ENCODE measurements at regions not wholly inside any gene's neighbourhood (a gene's known extent, or its start where the extent isn't known, plus 50 kb on each side); places are given as distances from the start of the nearest gene placed in this dataset.

GRCh38 chr20:7333841-7334240 lies 566.4 kb downstream of the BMP2 start:
- no peak for ATAC-seq
- no peak for TF ChIP-seq POU6F1 (CRISPR knock-in tag; IDR thresholded peaks at IDR 0.05; ENCODE audit: borderline replicate concordance, low read depth)
- no peak for TF ChIP-seq CSDC2 (CRISPR knock-in tag; IDR thresholded peaks at IDR 0.05)
- no peak for TF ChIP-seq ZNF565 (CRISPR knock-in tag; conservative IDR thresholded peaks at IDR 0.05; ENCODE audit: low read depth)
- no peak for TF ChIP-seq ZNF70 (CRISPR knock-in tag; IDR thresholded peaks at IDR 0.05)
- no peak for TF ChIP-seq ESRRG (CRISPR knock-in tag; IDR thresholded peaks at IDR 0.05)
- no peak for TF ChIP-seq TOX (CRISPR knock-in tag; IDR thresholded peaks at IDR 0.05; ENCODE audit: borderline replicate concordance)
- no peak for TF ChIP-seq BACH2 (CRISPR knock-in tag; IDR thresholded peaks at IDR 0.05; ENCODE audit: borderline replicate concordance)
- no peak for TF ChIP-seq TCF4 (CRISPR knock-in tag; IDR thresholded peaks at IDR 0.05; ENCODE audit: borderline replicate concordance)
- no peak for TF ChIP-seq RARB (CRISPR knock-in tag; IDR thresholded peaks at IDR 0.05)
- TF ChIP-seq GLIS3 (CRISPR knock-in tag; IDR thresholded peaks at IDR 0.05), result no peak
- no peak for TF ChIP-seq PATZ1 (CRISPR knock-in tag; IDR thresholded peaks at IDR 0.05; ENCODE audit: borderline replicate concordance)
- TF ChIP-seq ARNTL (CRISPR knock-in tag; IDR thresholded peaks at IDR 0.05; ENCODE audit: borderline replicate concordance, low read depth), result no peak
- no peak for TF ChIP-seq TSHZ2 (CRISPR knock-in tag; IDR thresholded peaks at IDR 0.05)
- no peak for TF ChIP-seq PPARA (CRISPR knock-in tag; IDR thresholded peaks at IDR 0.05; ENCODE audit: borderline replicate concordance)
- TF ChIP-seq CSRNP3 (CRISPR knock-in tag; IDR thresholded peaks at IDR 0.05), result no peak
- TF ChIP-seq ISL1 (CRISPR knock-in tag; IDR thresholded peaks at IDR 0.05), result no peak
- no peak for TF ChIP-seq SNAI2 (CRISPR knock-in tag; IDR thresholded peaks at IDR 0.05)
- no peak for TF ChIP-seq ZFP30 (CRISPR knock-in tag; IDR thresholded peaks at IDR 0.05)
- TF ChIP-seq ZNF8 (CRISPR knock-in tag; IDR thresholded peaks at IDR 0.05), result no peak

GRCh38 chr20:7346026-7346425 lies 578.5 kb downstream of the BMP2 start:
- TF ChIP-seq ESRRG (CRISPR knock-in tag; IDR thresholded peaks at IDR 0.05) (no peak), ARNTL (CRISPR knock-in tag; IDR thresholded peaks at IDR 0.05; ENCODE audit: borderline replicate concordance, low read depth) (no peak), ZNF8 (CRISPR knock-in tag; IDR thresholded peaks at IDR 0.05) (no peak), ZC3H10 (CRISPR knock-in tag; IDR thresholded peaks at IDR 0.05) (no peak), PATZ1 (CRISPR knock-in tag; IDR thresholded peaks at IDR 0.05; ENCODE audit: borderline replicate concordance) (no peak), SNAI2 (CRISPR knock-in tag; IDR thresholded peaks at IDR 0.05) (no peak), CSDC2 (CRISPR knock-in tag; IDR thresholded peaks at IDR 0.05) (no peak), POU6F1 (CRISPR knock-in tag; IDR thresholded peaks at IDR 0.05; ENCODE audit: borderline replicate concordance, low read depth) (no peak), GLIS3 (CRISPR knock-in tag; IDR thresholded peaks at IDR 0.05) (no peak), TOX (CRISPR knock-in tag; IDR thresholded peaks at IDR 0.05; ENCODE audit: borderline replicate concordance) (no peak), BACH2 (CRISPR knock-in tag; IDR thresholded peaks at IDR 0.05; ENCODE audit: borderline replicate concordance) (no peak), ZFP30 (CRISPR knock-in tag; IDR thresholded peaks at IDR 0.05) (no peak), OSR1 (CRISPR knock-in tag; IDR thresholded peaks at IDR 0.05) (no peak), ZFP3 (CRISPR knock-in tag; IDR thresholded peaks at IDR 0.05) (no peak), ZNF70 (CRISPR knock-in tag; IDR thresholded peaks at IDR 0.05) (no peak), PPARA (CRISPR knock-in tag; IDR thresholded peaks at IDR 0.05; ENCODE audit: borderline replicate concordance) (no peak), ZNF565 (CRISPR knock-in tag; conservative IDR thresholded peaks at IDR 0.05; ENCODE audit: low read depth) (no peak)
- ATAC-seq, result no peak

All from SK-N-SH treated with all-trans-retinoic acid at 6 μM for 48 hours (cell line).